Neuronal stem cell (in vitro differentiated cells): ENCODE measurements at regions not wholly inside any gene's neighbourhood (a gene's known extent, or its start where the extent isn't known, plus 50 kb on each side); places are given as distances from the start of the nearest gene placed in this dataset.

Experiments used
- DNase-seq: peaks from one replicate; pipeline ENCODE4 v3.0.0-alpha.2; 2013; ENCODE audit warnings: low spot score
- H2AFZ ChIP-seq: one replicate; pipeline ENCODE4 v1.6.1; 2013; ENCODE audit warnings: mild to moderate bottlenecking, low read length, inconsistent platforms
- H2AK5ac ChIP-seq: 2 replicates; pipeline ENCODE4 v1.6.1; 2013; ENCODE audit warnings: low read depth, mild to moderate bottlenecking, inconsistent platforms, low read length, moderate library complexity, mixed read lengths
- H2BK120ac ChIP-seq: 2 replicates; pipeline ENCODE4 v1.6.1; 2013; ENCODE audit warnings: low read depth, mild to moderate bottlenecking, inconsistent platforms, low read length, moderate library complexity, mixed read lengths
- H2BK12ac ChIP-seq: one replicate; pipeline ENCODE4 v1.6.1; 2013; ENCODE audit warnings: low read length, inconsistent platforms
- H2BK15ac ChIP-seq: 2 replicates; pipeline ENCODE4 v1.6.1; 2013; ENCODE audit warnings: mild to moderate bottlenecking, low read length, inconsistent platforms, mixed read lengths
- H2BK5ac ChIP-seq: one replicate; pipeline ENCODE4 v1.6.1; 2013; ENCODE audit warnings: inconsistent platforms, mild to moderate bottlenecking, low read length, moderate library complexity
- H3K14ac ChIP-seq: one replicate; pipeline ENCODE4 v1.6.1; 2013; ENCODE audit warnings: low read length, inconsistent platforms
- H3K18ac ChIP-seq: 2 replicates; pipeline ENCODE4 v1.6.1; 2013; ENCODE audit warnings: low read length, inconsistent platforms
- H3K23ac ChIP-seq: 2 replicates; pipeline ENCODE4 v1.6.1; 2013; ENCODE audit warnings: low read depth, mild to moderate bottlenecking, mixed read lengths, low read length, inconsistent platforms; ENCODE audit not compliant: poor library complexity
- H3K27ac ChIP-seq: replicated peaks from 3 replicates; pipeline ENCODE4 v1.5.1; 2013; ENCODE audit warnings: low read length, inconsistent platforms
- H3K27me3 ChIP-seq, 3 experiments: 2 replicates each; pipeline ENCODE4 v1.6.1; 2013; ENCODE audit warnings: low read length in 3 of 3, mild to moderate bottlenecking in 2 of 3, inconsistent platforms in 1 of 3, low read depth in 1 of 3, mixed read lengths in 1 of 3, moderate library complexity in 1 of 3; ENCODE audit not compliant: control insufficient read depth in 3 of 3, insufficient read depth in 3 of 3
- H3K36me3 ChIP-seq, 2 donors: replicated peaks in 1 of 2; 2 replicates each; pipeline ENCODE4 v1.6.1; 2013; ENCODE audit warnings: low read length in 2 of 2; ENCODE audit not compliant: control insufficient read depth in 2 of 2, insufficient read depth in 2 of 2
- H3K4ac ChIP-seq: 2 replicates; pipeline ENCODE4 v1.6.1; 2013; ENCODE audit warnings: inconsistent platforms, mild to moderate bottlenecking, low read length, moderate library complexity
- H3K4me1 ChIP-seq, 2 donors: 1 replicate in 1 of 2; 2 replicates in 1 of 2; pipeline ENCODE4 v1.6.1; 2013; ENCODE audit warnings: low read length in 2 of 2, low read depth in 1 of 2; ENCODE audit not compliant: control insufficient read depth in 2 of 2, insufficient read depth in 1 of 2
- H3K4me2 ChIP-seq: one replicate; pipeline ENCODE4 v1.6.1; 2013; ENCODE audit warnings: mild to moderate bottlenecking, low read length, inconsistent platforms; ENCODE audit not compliant: insufficient read depth, poor library complexity, severe bottlenecking
- H3K4me3 ChIP-seq, 2 donors: 2 replicates each; pipeline ENCODE4 v1.5.1; 2013; ENCODE audit warnings: low read length in 2 of 2, mild to moderate bottlenecking in 2 of 2, inconsistent platforms in 1 of 2, moderate library complexity in 1 of 2
- H3K79me1 ChIP-seq: one replicate; pipeline ENCODE4 v1.6.1; 2013; ENCODE audit warnings: low read depth, mild to moderate bottlenecking, inconsistent platforms, low read length, moderate library complexity
- H3K9ac ChIP-seq: one replicate; pipeline ENCODE4 v1.6.1; 2013; ENCODE audit warnings: mild to moderate bottlenecking, low read depth, low read length, inconsistent platforms; ENCODE audit not compliant: poor library complexity
- H3K9me3 ChIP-seq, 2 donors: replicated peaks in 1 of 2; 2 replicates each; pipeline versions ENCODE3 to v1.6.1; 2013; ENCODE audit warnings: low read length in 2 of 2, mild to moderate bottlenecking in 2 of 2, inconsistent platforms in 1 of 2, low read depth in 1 of 2, mixed read lengths in 1 of 2, moderate library complexity in 1 of 2; ENCODE audit not compliant: control insufficient read depth in 2 of 2, insufficient read depth in 1 of 2
- H4K8ac ChIP-seq: one replicate; pipeline ENCODE4 v1.6.1; 2013; ENCODE audit warnings: low read depth, mild to moderate bottlenecking, inconsistent platforms, low read length, moderate library complexity
- H4K91ac ChIP-seq: one replicate; pipeline ENCODE4 v1.6.1; 2013; ENCODE audit warnings: low read length, low read depth, mild to moderate bottlenecking, inconsistent platforms; ENCODE audit not compliant: poor library complexity
- WGBS, 2 donors: extraction: QIAGEN DNeasy Blood & Tissue Kit; methylation state at CpG; one replicate each; pipeline ENCODE4 v1.1.7; 2013; ENCODE audit warnings: missing lambda C conversion rate in 2 of 2, mixed read lengths in 1 of 2; ENCODE audit not compliant: insufficient read length in 2 of 2, insufficient replicate concordance in 1 of 2; ENCODE audit errors: extremely low coverage in 2 of 2; 5-methylcytosine and 5-hydroxymethylcytosine counted together

DNA sequence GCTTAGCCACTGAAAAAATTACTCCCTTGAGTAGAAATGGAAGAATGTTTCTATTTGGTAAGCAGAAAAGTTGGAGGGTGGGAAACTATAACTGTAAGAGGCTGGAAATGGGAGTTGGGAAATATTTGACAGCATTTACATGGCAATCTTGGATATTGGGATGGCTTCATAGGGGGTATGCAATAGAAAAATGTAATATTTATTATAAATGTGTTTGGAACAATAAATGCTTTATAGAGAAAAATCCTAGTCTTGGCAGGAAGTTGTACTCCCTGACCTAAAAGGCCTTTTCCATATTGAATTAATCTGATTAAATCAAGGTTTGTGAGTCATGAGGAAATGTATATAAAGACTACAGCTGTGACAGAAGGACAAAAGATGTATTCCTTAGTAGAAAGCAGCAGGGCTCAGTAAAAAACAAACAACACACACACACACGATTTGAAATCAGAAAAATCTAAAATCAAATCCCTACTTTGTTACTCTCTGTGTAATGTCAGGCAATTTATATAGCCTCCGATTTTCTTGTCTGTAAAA is 272.3 kb downstream of the CD109 start:
- Histone ChIP-seq H3K9ac (no peak overlapping the region), H2BK5ac (no peak overlapping the region), H3K27me3 (no peaks in the 10 kb centered on the region), H3K9me3 (no peaks in the 10 kb centered on the region), H3K36me3 (no peaks in the 10 kb centered on the region), H3K23ac (no peak overlapping the region), H4K91ac (no peak overlapping the region), H2BK15ac (no peak overlapping the region), H2AFZ (no peak overlapping the region), H3K4me2 (no peak overlapping the region), H3K4ac (no peak overlapping the region), H3K27ac (no peak overlapping the region), H4K8ac (no peak overlapping the region), H2BK120ac (no peak overlapping the region), H3K79me1 (no peaks in the 10 kb centered on the region), H2AK5ac (no peak overlapping the region), H3K18ac (no peak overlapping the region), H3K4me1 (peaks cover 0 to 1% of the 10 kb centered on the region in 2 donors), H2BK12ac (no peak overlapping the region), H3K4me3 (no peak overlapping the region), H3K14ac (no peak overlapping the region)
- no CpG with 5 or more reads among the region's 2 CpGs for WGBS, 2 donors
- no peak for DNase-seq

DNA sequence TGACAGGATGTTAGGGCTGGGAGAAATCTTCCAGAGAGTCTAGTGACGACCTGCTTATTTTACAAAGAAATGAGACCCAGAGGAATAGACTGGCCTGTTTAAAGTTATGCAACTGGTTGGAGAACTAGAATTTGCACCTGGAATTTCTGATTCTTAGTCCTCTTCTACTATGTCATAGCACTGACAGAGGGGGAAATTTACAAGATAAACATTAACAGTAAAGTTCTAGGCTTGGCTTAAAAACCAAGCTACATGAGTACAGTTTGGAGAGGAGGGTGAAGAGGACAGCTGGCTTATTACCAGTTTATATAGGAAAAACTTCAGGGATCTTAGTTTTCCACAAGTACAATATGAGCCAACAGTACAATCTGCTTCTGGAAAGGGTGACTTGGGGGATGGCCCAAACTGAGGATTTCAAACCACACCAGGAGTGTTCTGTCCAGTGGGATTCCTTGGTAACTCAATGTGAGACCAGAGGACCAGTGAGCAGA is 269.6 kb downstream of the CD109 start:
- WGBS, 2 donors, result no CpG with 5 or more reads among the region's 1 CpG
- Histone ChIP-seq H2BK15ac (no peak overlapping the region), H3K23ac (no peak overlapping the region), H3K4me1 (peaks cover 0 to under 1% of the 10 kb centered on the region in 2 donors), H3K4me3 (no peak overlapping the region), H3K9ac (no peak overlapping the region), H3K27me3 (no peaks in the 10 kb centered on the region), H3K14ac (no peak overlapping the region), H2BK12ac (no peak overlapping the region), H2AK5ac (no peak overlapping the region), H3K4ac (no peak overlapping the region), H3K18ac (no peak overlapping the region), H4K91ac (no peak overlapping the region), H3K27ac (no peak overlapping the region), H4K8ac (no peak overlapping the region), H2BK5ac (no peak overlapping the region), H2BK120ac (no peak overlapping the region), H3K36me3 (no peaks in the 10 kb centered on the region), H3K79me1 (no peaks in the 10 kb centered on the region), H3K9me3 (no peaks in the 10 kb centered on the region), H2AFZ (no peak overlapping the region), H3K4me2 (no peak overlapping the region)
- no peak for DNase-seq

DNA sequence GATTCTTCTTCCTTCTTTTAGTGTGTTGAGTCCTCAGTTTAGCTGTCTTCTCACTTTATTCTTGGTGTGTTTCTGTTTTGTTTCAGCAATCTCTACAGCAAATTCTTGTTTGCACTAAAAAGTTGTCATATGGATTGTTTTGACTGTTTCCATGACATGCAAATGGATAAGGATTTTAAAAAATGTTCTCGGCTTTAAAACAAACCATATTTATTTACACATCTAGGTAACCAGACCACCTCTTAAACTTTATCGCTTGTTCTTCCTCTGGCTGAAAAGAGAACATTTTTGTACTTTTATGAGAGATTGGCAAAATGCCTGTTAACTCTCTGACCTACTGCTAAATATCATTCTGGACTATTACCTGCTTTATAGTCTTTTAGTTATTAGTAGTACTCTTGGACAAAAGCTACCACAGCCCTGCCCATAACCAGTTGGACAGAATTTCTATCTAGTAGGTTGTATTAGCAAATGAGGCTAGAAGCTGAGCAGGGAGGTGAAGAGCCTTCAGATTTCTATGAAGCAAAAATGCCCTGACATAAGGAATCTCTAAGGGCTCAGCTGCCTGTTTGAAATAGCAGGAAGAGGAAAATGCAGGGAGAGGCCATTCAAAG is 268.3 kb downstream of the CD109 start:
- no peak overlapping the region for H4K8ac ChIP-seq
- no peak overlapping the region for H3K4me3 ChIP-seq
- no peak overlapping the region for H3K4ac ChIP-seq
- no peak overlapping the region for H2AFZ ChIP-seq
- no peak overlapping the region for H2AK5ac ChIP-seq
- no peak overlapping the region for H3K9ac ChIP-seq
- H2BK5ac ChIP-seq, result no peak overlapping the region
- no peak for DNase-seq
- H3K18ac ChIP-seq, result no peak overlapping the region
- H4K91ac ChIP-seq, result no peak overlapping the region
- no peak overlapping the region for H3K23ac ChIP-seq
- H2BK120ac ChIP-seq, result no peak overlapping the region
- no peak overlapping the region for H3K27ac ChIP-seq
- no peak overlapping the region for H3K4me2 ChIP-seq
- H2BK12ac ChIP-seq, result no peak overlapping the region
- no peaks in the 10 kb centered on the region for H3K79me1 ChIP-seq
- H3K14ac ChIP-seq, result no peak overlapping the region
- WGBS, 2 donors, result no CpG with 5 or more reads among the region's 2 CpGs
- H3K36me3 ChIP-seq, result no peaks in the 10 kb centered on the region
- H3K9me3 ChIP-seq, result no peaks in the 10 kb centered on the region
- H2BK15ac ChIP-seq, result no peak overlapping the region
- H3K27me3 ChIP-seq, result no peaks in the 10 kb centered on the region
- no peaks in the 10 kb centered on the region for H3K4me1 ChIP-seq

GRCh38 chr6:73962884-73963283 is 266.9 kb downstream of the CD109 start:
- no CpG with 5 or more reads among the region's 3 CpGs for WGBS, 2 donors
- Histone ChIP-seq H4K91ac (no peak overlapping the region), H2BK12ac (no peak overlapping the region)

More at GRCh38 chr6:73962884-73963283, 266.9 kb downstream of the CD109 start:
- Histone ChIP-seq H4K8ac (no peak overlapping the region), H2BK120ac (no peak overlapping the region), H2BK15ac (no peak overlapping the region), H3K4me3 (no peak overlapping the region), H3K18ac (no peak overlapping the region), H2AK5ac (no peak overlapping the region), H3K79me1 (no peaks in the 10 kb centered on the region), H3K23ac (no peak overlapping the region), H3K36me3 (no peaks in the 10 kb centered on the region), H2BK5ac (no peak overlapping the region), H2AFZ (no peak overlapping the region), H3K9me3 (no peaks in the 10 kb centered on the region), H3K4me2 (no peak overlapping the region), H3K4me1 (no peaks in the 10 kb centered on the region), H3K27me3 (no peaks in the 10 kb centered on the region), H3K9ac (no peak overlapping the region), H3K14ac (no peak overlapping the region), H3K4ac (no peak overlapping the region), H3K27ac (no peak overlapping the region)
- no peak for DNase-seq
